MM.1S (cell line): ENCODE measurements at regions not wholly inside any gene's neighbourhood (a gene's known extent, or its start where the extent isn't known, plus 50 kb on each side); places are given as distances from the start of the nearest gene placed in this dataset.

Experiments
- DNase-seq: peaks from one replicate; pipeline ENCODE4 v3.0.0-alpha.2; 2015
- H2AFZ ChIP-seq: fragments of 300-600 bp; sonication (generic); 2 replicates; pipeline ENCODE4 v1.6.0; 2016; ENCODE audit warnings: antibody characterized with exemption, low read length
- H3F3A ChIP-seq: fragments of 300-600 bp; sonication (generic); 2 replicates; pipeline ENCODE4 v1.6.1; 2016; ENCODE audit warnings: mild to moderate bottlenecking, antibody characterized with exemption, low read length, moderate library complexity, mixed read lengths; ENCODE audit not compliant: insufficient read depth
- H3K27ac ChIP-seq: fragments of 300-600 bp; sonication (generic); 2 replicates; pipeline ENCODE4 v1.5.1; 2016; ENCODE audit warnings: mild to moderate bottlenecking, low read length
- H3K27me3 ChIP-seq: fragments of 300-600 bp; sonication (generic); replicated peaks from 2 replicates; pipeline ENCODE4 v1.6.0; 2016; ENCODE audit warnings: low read length; ENCODE audit not compliant: insufficient read depth
- H3K36me3 ChIP-seq: fragments of 300-600 bp; sonication (generic); replicated peaks from 2 replicates; pipeline ENCODE4 v1.6.1; 2016; ENCODE audit warnings: mild to moderate bottlenecking, low read length, mixed read lengths; ENCODE audit not compliant: insufficient read depth
- H3K4me1 ChIP-seq: fragments of 300-600 bp; sonication (generic); 2 replicates; pipeline ENCODE4 v1.6.1; 2016; ENCODE audit warnings: low read length, mixed read lengths
- H3K4me2 ChIP-seq: fragments of 300-600 bp; sonication (generic); 2 replicates; pipeline ENCODE4 v1.6.0; 2016; ENCODE audit warnings: low read depth, low read length
- H3K4me3 ChIP-seq: fragments of 300-600 bp; sonication (generic); 2 replicates; pipeline ENCODE4 v1.5.1; 2016; ENCODE audit warnings: low read length, mixed read lengths
- H3K79me2 ChIP-seq: fragments of 300-600 bp; sonication (generic); 2 replicates; pipeline ENCODE4 v1.6.1; 2016; ENCODE audit warnings: mixed run types, low read length, mixed read lengths
- H3K9ac ChIP-seq: fragments of 300-600 bp; sonication (generic); 2 replicates; pipeline ENCODE4 v1.6.1; 2016; ENCODE audit warnings: low read length, mixed read lengths
- H3K9me2 ChIP-seq: fragments of 300-600 bp; sonication (generic); replicated peaks from 2 replicates; pipeline ENCODE4 v1.6.1; 2016; ENCODE audit warnings: mild to moderate bottlenecking, low read length, mixed read lengths; ENCODE audit not compliant: insufficient read depth
- H3K9me3 ChIP-seq: fragments of 300-600 bp; sonication (generic); replicated peaks from 2 replicates; pipeline ENCODE4 v1.6.1; 2016; ENCODE audit warnings: mild to moderate bottlenecking, low read length, mixed read lengths; ENCODE audit not compliant: insufficient read depth
- H4K20me1 ChIP-seq: fragments of 300-600 bp; sonication (generic); 2 replicates; pipeline ENCODE4 v1.6.1; 2016; ENCODE audit warnings: mild to moderate bottlenecking, low read length, moderate library complexity, mixed read lengths; ENCODE audit not compliant: insufficient read depth
- CTCF ChIP-seq: fragments of 300-600 bp; sonication (generic); IDR thresholded peaks from 2 replicates; pipeline ENCODE4 v1.5.1; 2016; ENCODE audit warnings: antibody characterized with exemption, low read length, mixed read lengths
- EZH2 ChIP-seq: fragments of 300-600 bp; sonication (generic); optimal IDR thresholded peaks from 2 replicates; pipeline ENCODE3; 2017; ENCODE audit warnings: low read depth, mild to moderate bottlenecking, antibody characterized with exemption, low read length, mixed read lengths
- EZH2phosphoT487 ChIP-seq: fragments of 300-600 bp; sonication (generic); IDR thresholded peaks from 2 replicates; pipeline ENCODE4 v1.6.1; 2018; ENCODE audit warnings: antibody characterized with exemption, low read length

GRCh38 chr6:43858161-43859153 lies 88.4 kb downstream of the VEGFA start:
- TF ChIP-seq EZH2 (no peak), EZH2phosphoT487 (no peak), CTCF (no peak)
- Histone ChIP-seq H3K27ac (no peak overlapping the region), H3K4me2 (no peak overlapping the region)

GRCh38 chr6:43856005-43856765 lies 86.2 kb downstream of the VEGFA start:
- H3K27me3 ChIP-seq = no peaks in the 10 kb centered on the region
- H4K20me1 ChIP-seq = no peaks in the 10 kb centered on the region
- no peaks in the 10 kb centered on the region for H3K9me2 ChIP-seq
- no peak overlapping the region for H3K27ac ChIP-seq
- DNase-seq = no peak
- H3K36me3 ChIP-seq = no peaks in the 10 kb centered on the region
- no peaks in the 10 kb centered on the region for H3K9me3 ChIP-seq
- no peaks in the 10 kb centered on the region for H3K4me1 ChIP-seq
- H3K79me2 ChIP-seq = no peaks in the 10 kb centered on the region
- H3K4me3 ChIP-seq = no peak overlapping the region
- TF ChIP-seq EZH2phosphoT487 (no peak), CTCF (no peak), EZH2 (no peak)
- no peak overlapping the region for H2AFZ ChIP-seq
- no peak overlapping the region for H3K9ac ChIP-seq
- H3F3A ChIP-seq = no peaks in the 10 kb centered on the region
- H3K4me2 ChIP-seq = no peak overlapping the region

More at GRCh38 chr6:43858161-43859153, 88.4 kb downstream of the VEGFA start:
- Histone ChIP-seq H2AFZ (no peak overlapping the region), H3K27me3 (no peaks in the 10 kb centered on the region), H3F3A (no peaks in the 10 kb centered on the region), H3K79me2 (no peaks in the 10 kb centered on the region), H3K4me3 (no peak overlapping the region), H3K9me3 (no peaks in the 10 kb centered on the region), H4K20me1 (no peaks in the 10 kb centered on the region), H3K4me1 (no peaks in the 10 kb centered on the region), H3K36me3 (no peaks in the 10 kb centered on the region), H3K9ac (no peak overlapping the region), H3K9me2 (no peaks in the 10 kb centered on the region)
- no peak for DNase-seq

- H3K27ac ChIP-seq = no peak overlapping the region
- no peak overlapping the region for H3K4me3 ChIP-seq
- TF ChIP-seq CTCF (no peak), EZH2 (no peak), EZH2phosphoT487 (no peak)
- H3K9me2 ChIP-seq = no peaks in the 10 kb centered on the region
- no peak overlapping the region for H3K9ac ChIP-seq
- H3K27me3 ChIP-seq = no peaks in the 10 kb centered on the region
- no peaks in the 10 kb centered on the region for H3K36me3 ChIP-seq
- no peaks in the 10 kb centered on the region for H3F3A ChIP-seq
- no peak overlapping the region for H2AFZ ChIP-seq
- no peaks in the 10 kb centered on the region for H4K20me1 ChIP-seq
- no peaks in the 10 kb centered on the region for H3K9me3 ChIP-seq
- H3K4me2 ChIP-seq = no peak overlapping the region
- no peaks in the 10 kb centered on the region for H3K79me2 ChIP-seq
- DNase-seq = no peak
- no peaks in the 10 kb centered on the region for H3K4me1 ChIP-seq
Observed at GRCh38 chr6:43855247-43855646, 85.2 kb downstream of the VEGFA start.
